NCI-H146 treated with DMSO at 0.1 percent for 48 hours (cell line): ENCODE measurements at regions not wholly inside any gene's neighbourhood (a gene's known extent, or its start where the extent isn't known, plus 50 kb on each side); places are given as distances from the start of the nearest gene placed in this dataset.

Experiments
- DNase-seq: peaks from one replicate; lab custom pipeline; 2025; ENCODE audit not compliant: unreplicated experiment; lab: John Stamatoyannopoulos, UW

DNA sequence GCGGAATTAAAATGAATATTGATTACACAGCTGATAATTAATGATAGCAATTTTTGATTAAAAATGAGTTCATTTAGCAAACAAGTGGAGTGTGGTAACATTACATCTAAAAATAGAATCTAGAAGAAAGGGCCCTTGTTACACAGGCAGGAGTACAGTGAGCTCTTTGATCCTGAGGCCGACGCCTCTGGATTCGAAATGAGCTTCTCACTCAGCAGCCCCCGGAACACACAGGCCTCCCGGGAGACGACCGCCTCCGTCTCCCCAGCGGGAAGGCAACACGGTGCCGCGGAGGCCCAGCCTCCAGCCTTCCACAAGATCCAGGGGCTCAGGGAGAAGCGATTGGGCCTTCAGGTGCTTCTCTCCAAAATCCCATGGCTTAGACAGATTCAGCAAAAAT lies 379.1 kb downstream of the BRD1 start:
- no peak for DNase-seq

DNA sequence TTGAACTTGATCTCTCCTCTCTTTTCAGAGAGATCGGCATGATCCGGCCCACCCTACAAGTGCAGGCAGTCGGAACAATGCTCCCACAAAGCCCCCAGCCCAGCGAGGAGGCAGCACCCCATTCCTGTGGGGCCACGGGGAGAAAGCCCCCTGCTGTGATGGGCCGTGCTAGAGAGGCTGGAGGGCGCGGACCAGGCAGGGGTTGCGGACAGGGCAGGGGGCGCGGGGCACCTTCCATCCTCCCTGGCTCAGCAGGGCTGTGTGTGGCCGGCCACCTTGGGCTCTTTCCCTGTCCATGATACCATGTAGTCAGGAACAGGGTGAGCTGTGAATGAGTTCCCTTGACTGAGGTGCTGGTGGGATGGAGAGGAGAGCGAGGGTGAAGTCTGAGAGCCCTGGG lies 379.8 kb downstream of the BRD1 start:
- DNase-seq = no peak

- no peak for DNase-seq
Observed at GRCh38 chr22:49446759-49447710, 380.6 kb downstream of the BRD1 start.

DNA sequence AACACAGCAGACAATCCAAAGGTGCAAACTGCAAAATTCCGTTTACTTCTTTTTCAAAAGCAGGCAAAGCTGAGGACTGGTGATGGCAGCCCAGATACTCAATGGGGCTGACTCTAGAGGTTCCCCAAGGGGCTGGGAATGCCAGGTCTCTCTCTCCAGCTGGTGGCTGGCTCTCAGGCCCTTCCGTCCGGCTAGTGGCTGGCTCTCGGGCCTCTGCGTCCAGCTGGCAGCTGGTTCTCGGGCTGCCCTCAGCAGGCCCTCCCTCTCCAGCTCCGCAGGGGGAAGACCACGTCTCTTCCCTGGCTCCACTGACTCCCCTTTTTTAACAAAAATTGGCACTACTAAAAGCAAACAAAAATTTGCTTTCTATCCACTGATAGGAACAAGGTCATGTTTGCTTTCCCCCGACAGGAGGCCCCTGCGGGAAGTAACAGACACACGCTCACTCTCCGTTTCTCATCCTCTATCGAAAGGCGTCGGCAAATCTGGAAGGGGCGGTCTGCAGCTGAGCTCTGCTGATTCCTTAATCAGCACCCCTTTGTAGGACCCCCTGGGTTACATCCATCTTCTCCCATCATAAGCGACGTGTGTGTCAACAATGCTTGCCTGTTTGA lies 381.4 kb downstream of the BRD1 start:
- DNase-seq = no peak

DNA sequence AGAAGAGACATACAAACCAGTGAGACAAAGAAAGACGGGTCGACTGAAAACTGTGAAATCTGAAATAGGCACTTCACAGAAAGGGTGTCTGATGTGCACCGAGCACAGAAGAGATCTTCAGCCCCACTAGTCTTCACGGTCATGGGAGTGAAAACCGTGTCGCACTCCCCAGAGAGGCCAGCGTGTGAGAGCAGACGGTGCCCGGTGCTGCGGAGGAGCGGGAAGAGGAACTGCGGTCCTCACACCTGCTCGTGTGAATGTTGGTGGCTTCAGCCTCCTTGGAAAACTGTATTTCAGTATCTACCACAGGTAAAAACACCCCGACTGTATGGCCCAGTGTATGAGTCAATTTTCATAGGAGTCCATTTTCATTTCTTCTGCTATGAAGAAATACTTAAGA lies 382.9 kb downstream of the BRD1 start:
- DNase-seq = no peak

DNA sequence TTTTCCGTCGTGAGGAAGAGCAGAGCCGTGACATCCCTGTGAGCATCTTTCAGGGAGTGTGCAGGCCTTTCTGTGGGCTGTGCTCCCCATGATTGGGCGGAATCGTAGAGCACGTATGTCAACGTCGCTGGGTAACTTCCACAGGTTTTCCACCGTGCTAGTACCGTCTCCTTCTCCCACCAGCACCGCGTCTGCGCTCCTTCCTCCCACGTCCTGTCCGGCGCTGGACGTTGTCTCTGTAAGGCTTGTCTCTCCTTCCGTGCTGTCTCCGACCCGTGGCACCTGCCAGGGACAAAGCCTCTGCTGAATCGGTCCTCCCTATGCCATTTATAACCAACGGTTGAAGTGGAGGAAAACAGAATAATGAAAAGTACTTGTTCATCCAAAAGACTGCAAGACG lies 386.7 kb downstream of the BRD1 start:
- DNase-seq = no peak

- DNase-seq = no peak
Observed at GRCh38 chr22:49439373-49439772, 388.3 kb downstream of the BRD1 start.

GRCh38 chr22:49437956-49438355 lies 389.7 kb downstream of the BRD1 start:
- no peak for DNase-seq

- DNase-seq = no peak
Observed at GRCh38 chr22:49437356-49437755, 390.3 kb downstream of the BRD1 start.

GRCh38 chr22:49436056-49436455 lies 391.6 kb downstream of the BRD1 start:
- DNase-seq = no peak

- no peak for DNase-seq
Observed at GRCh38 chr22:49435596-49435995, 392.1 kb downstream of the BRD1 start.

- no peak for DNase-seq
Observed at GRCh38 chr22:49433717-49434611, 393.7 kb downstream of the BRD1 start.

DNA sequence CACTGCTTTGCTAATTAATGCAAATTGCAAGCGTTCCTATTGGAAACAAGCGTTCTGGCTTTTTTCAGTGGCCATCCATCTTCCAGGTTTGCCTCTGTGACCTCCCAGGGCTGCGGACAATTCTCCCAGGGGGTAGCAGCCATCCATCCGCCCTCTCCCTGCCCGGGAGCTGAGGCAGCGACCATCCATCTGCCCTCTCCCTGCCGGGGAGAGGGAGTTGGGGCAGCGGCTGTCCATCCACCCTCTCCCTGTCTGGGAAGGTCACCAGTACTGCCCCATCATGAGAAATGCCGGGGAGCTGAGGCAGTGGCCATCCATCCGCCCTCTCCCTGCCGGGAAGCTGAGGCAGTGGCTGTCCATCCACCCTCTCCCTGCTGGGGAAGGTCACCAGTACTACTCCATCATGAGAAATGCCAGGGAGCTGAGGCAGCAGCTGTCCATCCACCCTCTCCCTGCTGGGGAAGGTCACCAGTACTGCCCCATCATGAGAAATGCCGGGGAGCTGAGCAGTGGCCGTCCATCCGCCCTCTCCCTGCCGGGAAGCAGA lies 394.7 kb downstream of the BRD1 start:
- no peak for DNase-seq

DNA sequence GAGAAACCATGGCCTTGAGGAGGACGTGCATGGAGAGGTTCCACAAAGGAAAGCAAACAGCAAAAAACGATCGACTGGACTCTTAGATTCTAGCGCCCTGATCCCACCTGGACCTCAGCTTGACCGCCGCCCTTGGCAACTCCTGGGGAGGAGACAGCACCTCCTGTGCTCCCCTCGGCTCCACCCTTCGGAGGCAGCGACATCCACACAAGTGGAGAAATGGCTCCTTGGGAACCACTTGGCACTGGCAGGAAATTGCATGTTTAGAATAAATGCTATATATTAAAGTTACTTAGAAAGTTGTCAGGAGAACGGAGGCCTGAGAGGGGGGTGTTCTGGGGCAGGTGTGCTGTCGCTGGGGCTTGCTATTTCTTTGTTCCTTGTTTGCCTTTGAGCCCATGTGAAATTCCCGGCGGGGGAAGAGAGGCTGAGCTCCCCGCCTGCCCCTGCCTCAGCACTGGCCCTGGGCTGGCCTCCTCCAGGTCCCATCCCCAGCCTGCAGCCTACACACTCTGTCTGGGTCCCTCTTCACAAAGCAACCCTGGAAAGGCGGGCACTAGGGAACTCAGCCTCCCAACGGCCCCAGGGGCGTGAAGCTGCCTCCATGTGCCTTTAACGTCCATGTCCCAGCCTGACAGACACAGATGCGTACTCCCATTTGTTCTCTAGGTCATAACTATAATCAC lies 395.3 kb downstream of the BRD1 start:
- peak; percentile 53 for DNase-seq

DNA sequence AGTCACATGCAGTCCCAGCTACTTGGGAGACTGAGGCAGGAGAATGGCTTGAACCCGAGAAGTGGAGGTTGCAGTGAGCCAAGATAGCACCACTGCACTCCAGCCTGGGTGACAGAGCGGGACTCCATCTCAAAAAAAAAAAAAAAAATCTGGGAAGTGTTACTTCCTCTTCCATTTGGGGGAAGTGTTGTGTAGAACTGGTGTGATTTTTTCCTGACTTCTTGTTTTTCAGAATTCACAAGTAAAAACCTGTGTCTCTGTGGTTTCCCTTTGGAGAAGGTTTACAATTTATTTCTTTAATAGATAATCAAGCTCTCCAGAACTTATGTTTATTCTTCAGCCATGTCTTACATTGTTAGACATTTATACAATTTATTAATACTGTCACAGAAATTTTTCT lies 396.1 kb downstream of the BRD1 start:
- no peak for DNase-seq

DNA sequence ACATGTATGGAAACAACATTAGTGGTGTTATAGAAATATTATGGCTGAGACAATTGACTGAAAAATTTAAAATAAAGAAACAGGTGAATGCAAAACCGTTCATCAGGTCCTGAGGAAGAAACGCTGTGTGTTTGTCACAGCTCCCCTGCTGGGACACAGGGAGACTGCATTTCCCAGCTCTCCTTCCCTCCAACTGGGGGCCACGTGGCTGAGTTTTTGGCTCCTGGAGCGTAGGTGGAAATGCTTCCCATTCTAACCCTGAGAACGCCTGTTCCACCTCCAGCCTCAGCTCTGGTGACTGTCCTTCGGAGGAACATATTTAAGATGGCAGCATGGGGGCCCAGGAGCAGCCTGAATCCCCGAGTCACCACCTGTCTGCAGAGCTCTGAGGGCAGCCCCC lies 398.6 kb downstream of the BRD1 start:
- no peak for DNase-seq

DNA sequence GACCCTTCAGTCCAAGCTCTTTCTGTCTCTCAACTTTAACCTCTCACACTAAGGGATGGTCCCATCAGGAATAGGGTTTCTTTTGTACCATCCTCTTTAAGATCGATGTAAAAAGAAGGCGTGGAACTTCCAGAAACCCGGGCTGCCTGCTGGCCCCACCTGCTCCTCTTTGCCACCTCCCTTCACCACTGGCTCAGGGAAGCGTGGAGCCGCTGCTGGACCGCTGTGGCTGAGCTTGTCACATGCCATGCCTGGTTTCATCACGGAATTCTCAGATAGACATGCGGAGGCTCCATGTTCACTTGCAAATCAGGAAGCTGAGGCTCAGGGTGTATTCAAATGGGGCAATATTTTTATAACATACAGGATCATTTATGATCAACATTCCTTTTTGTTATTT lies 399.7 kb downstream of the BRD1 start:
- DNase-seq = no peak

- no peak for DNase-seq
Observed at GRCh38 chr22:49427341-49427740, 400.3 kb downstream of the BRD1 start.

GRCh38 chr22:49426618-49427266 lies 400.9 kb downstream of the BRD1 start:
- no peak for DNase-seq

- no peak for DNase-seq
Observed at GRCh38 chr22:49426098-49426497, 401.6 kb downstream of the BRD1 start.
